BLaER1 treated with 17β-estradiol and CSF1 and Interleukin-3, amounts not matched to agents 10 nM and 100 nM (cell line): ENCODE measurements at regions not wholly inside any gene's neighbourhood (a gene's known extent, or its start where the extent isn't known, plus 50 kb on each side); places are given as distances from the start of the nearest gene placed in this dataset.
A peak's percentile ranks its signal among the peaks of the same experiment; 100 is the strongest.
"Not testable (repeated sequence)": the region's sequence is repeated elsewhere in the genome, so short reads cannot be mapped to it uniquely, and the experiment has no call there.

ENCODE experiments used
- H3K27ac ChIP-seq, 11 experiments: shearing (Covaris generic); formaldehyde crosslinking; 2 replicates each; pipeline ENCODE4 v1.8.1; 2022
- H3K27me3 ChIP-seq, 11 experiments: shearing (Covaris generic); formaldehyde crosslinking; 2 replicates each; pipeline ENCODE4 v1.8.1; 2022
- H3K36me3 ChIP-seq, 11 experiments: shearing (Covaris generic); formaldehyde crosslinking; 2 replicates each; pipeline ENCODE4 v1.8.1; 2022
- H3K4me1 ChIP-seq, 10 experiments: shearing (Covaris generic); formaldehyde crosslinking; 2 replicates each; pipeline ENCODE4 v1.8.1; 2022
- H3K4me2 ChIP-seq, 11 experiments: shearing (Covaris generic); formaldehyde crosslinking; 2 replicates each; pipeline ENCODE4 v1.8.1; 2022
- H3K4me3 ChIP-seq, 10 experiments: shearing (Covaris generic); formaldehyde crosslinking; 2 replicates each; pipeline ENCODE4 v1.8.1; 2022
- H3K9ac ChIP-seq, 11 experiments: shearing (Covaris generic); formaldehyde crosslinking; 2 replicates each; pipeline ENCODE4 v1.8.1; 2022
- H3K9me3 ChIP-seq, 11 experiments: shearing (Covaris generic); formaldehyde crosslinking; replicated peaks in 1 of 11; 2 replicates each; pipeline ENCODE4 v1.8.1; 2022
- H4K20me1 ChIP-seq, 11 experiments: shearing (Covaris generic); formaldehyde crosslinking; 2 replicates each; pipeline ENCODE4 v1.8.1; 2022
- Cebpa-rat ChIP-seq, 11 experiments: shearing (Covaris generic); IDR thresholded peaks; 2 replicates each; pipeline ENCODE4 v1.8.1; 2022

DNA sequence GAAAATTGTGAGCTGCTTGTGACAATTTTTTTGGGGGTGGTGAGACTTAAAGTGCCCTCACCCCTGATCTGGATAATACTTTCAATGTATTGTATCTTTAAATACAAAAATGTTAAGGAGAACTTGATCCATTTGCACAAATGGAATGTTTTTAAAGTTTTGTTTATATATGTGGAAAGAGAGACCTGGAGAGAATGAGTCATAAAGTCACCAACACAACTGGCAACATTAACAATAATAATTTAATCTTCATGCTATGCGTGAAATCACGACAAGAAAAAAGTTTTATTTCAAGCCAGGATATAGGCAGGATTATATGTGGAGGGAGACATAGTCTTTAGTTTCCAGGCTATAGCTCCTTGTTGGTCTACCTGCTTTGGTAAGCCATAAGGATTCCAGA, 537.5 kb downstream of the GPAM start:
- H3K4me2 ChIP-seq = no peak overlapping the region
- H3K9me3 ChIP-seq = peaks cover 19 to 31% (median 24%) of the 10 kb centered on the region in 11 experiments
- no peak overlapping the region for H3K27ac ChIP-seq
- H3K4me3 ChIP-seq = no peak overlapping the region
- H3K9ac ChIP-seq = no peak overlapping the region
- H4K20me1 ChIP-seq = no peaks in the 10 kb centered on the region
- H3K4me1 ChIP-seq = no peaks in the 10 kb centered on the region
- no peaks in the 10 kb centered on the region for H3K27me3 ChIP-seq
- H3K36me3 ChIP-seq = no peaks in the 10 kb centered on the region
- TF ChIP-seq Cebpa-rat (IDR thresholded peaks at IDR 0.05) = no peak

DNA sequence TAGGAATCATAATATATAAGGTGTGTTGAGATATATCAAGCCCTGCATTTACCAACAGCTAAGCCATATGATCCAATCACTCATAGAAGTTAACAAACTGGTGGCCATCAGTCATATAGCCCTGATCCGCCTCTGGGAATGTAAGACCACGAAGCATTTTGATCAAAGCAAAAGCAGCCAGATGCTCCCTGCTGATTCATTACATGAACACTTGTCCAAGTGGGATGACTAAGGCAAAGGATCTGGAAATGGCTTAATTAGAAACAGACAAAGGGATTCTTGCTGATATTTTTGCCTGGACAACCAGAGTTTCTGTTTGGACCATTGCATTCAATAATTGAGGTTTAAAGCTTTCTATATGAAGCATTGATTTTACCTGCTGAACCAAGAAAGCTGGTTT, 535.5 kb downstream of the GPAM start:
- peaks cover 19 to 33% (median 24%) of the 10 kb centered on the region in 11 experiments for H3K9me3 ChIP-seq
- TF ChIP-seq Cebpa-rat (IDR thresholded peaks at IDR 0.05) = no peak
- H3K4me1 ChIP-seq = no peaks in the 10 kb centered on the region

DNA sequence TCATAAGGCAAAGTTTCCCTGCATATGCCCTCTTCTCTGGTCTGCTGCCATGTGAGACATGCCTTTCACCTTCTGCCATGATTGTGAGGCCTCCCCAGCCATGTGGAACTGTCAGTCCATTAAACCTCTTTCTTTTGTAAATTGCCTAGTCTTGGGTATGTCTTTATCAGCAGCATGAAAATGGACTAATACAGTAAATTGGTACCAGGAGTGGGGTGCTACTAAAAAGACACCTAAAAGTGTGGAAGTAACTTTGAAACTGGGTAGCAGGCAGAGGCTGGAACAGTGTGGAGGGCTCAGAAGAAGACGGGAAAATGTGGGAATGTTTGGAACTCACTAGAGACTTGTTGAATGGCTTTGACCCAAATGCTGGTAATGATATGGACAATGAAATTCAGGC, 534.5 kb downstream of the GPAM start:
- H3K9me3 ChIP-seq = peaks cover 19 to 33% (median 24%) of the 10 kb centered on the region in 11 experiments
- H3K36me3 ChIP-seq, H4K20me1 ChIP-seq, H3K4me3 ChIP-seq, H3K9ac ChIP-seq, H3K27ac ChIP-seq, H3K27me3 ChIP-seq, H3K4me1 ChIP-seq, H3K4me2 ChIP-seq: not testable (repeated sequence)

More for the DNA sequence above, 535.5 kb downstream of the GPAM start:
- no peaks in the 10 kb centered on the region for H3K36me3 ChIP-seq
- no peak overlapping the region for H3K4me3 ChIP-seq
- no peaks in the 10 kb centered on the region for H3K27me3 ChIP-seq
- H3K9ac ChIP-seq = no peak overlapping the region
- no peak overlapping the region for H3K4me2 ChIP-seq
- no peak overlapping the region for H3K27ac ChIP-seq
- H4K20me1 ChIP-seq = no peaks in the 10 kb centered on the region

DNA sequence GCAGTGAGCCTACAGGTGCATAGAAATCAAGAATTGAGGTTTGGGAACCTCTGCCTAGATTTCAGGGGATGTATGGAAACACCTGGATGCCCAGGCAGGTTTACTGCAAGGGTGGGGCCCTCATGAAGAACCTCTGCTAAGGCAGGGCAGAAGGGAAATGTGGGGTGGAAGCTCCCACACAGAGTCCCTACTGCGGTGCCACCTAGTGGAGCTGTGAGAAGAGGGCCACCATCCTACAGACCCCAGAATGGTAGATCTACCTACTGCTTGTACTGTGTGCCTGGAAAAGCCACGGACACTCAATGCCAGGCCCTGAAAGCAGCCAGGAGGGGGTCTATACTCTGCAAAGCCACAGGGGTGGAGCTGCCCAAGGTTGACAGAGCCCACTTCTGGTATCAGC, 533.5 kb downstream of the GPAM start:
- Histone ChIP-seq H4K20me1 (no peaks in the 10 kb centered on the region), H3K4me2 (no peak overlapping the region), H3K27ac (no peak overlapping the region), H3K36me3 (no peaks in the 10 kb centered on the region), H3K4me1 (no peaks in the 10 kb centered on the region), H3K9ac (no peak overlapping the region), H3K27me3 (no peaks in the 10 kb centered on the region), H3K9me3 (peaks cover 19 to 33% (median 24%) of the 10 kb centered on the region in 11 experiments), H3K4me3 (no peak overlapping the region)
- no peak for TF ChIP-seq Cebpa-rat (IDR thresholded peaks at IDR 0.05)

DNA sequence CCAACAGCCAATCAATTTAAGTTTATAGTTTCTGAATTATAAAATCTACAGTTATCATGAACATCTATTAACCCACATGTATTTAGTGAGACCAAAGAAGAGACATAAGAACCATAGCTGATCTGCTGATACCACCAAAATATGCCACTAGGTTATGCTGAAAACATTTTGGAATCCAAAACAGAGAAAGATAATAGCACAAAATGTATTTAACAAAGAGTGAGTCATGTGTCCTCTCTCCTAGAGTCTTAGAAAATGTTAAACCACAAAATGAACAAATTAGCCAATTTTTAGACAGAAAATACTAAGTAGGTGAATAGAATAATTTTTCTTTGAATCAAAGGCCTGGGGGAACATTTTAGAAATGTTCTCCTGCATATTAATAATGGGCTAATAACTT, 527.5 kb downstream of the GPAM start:
- Histone ChIP-seq H4K20me1 (no peaks in the 10 kb centered on the region), H3K9me3 (peaks cover 0 to 2% (median 0%) of the 10 kb centered on the region in 11 experiments; a peak in 1 of 22 replicates), H3K4me3 (no peak overlapping the region), H3K36me3 (no peaks in the 10 kb centered on the region), H3K27ac (no peak overlapping the region), H3K9ac (no peak overlapping the region), H3K27me3 (no peaks in the 10 kb centered on the region), H3K4me1 (peaks cover 0 to 2% (median 0%) of the 10 kb centered on the region in 10 experiments; a peak in 1 of 20 replicates), H3K4me2 (no peak overlapping the region)
- no peak for TF ChIP-seq Cebpa-rat (IDR thresholded peaks at IDR 0.05)

DNA sequence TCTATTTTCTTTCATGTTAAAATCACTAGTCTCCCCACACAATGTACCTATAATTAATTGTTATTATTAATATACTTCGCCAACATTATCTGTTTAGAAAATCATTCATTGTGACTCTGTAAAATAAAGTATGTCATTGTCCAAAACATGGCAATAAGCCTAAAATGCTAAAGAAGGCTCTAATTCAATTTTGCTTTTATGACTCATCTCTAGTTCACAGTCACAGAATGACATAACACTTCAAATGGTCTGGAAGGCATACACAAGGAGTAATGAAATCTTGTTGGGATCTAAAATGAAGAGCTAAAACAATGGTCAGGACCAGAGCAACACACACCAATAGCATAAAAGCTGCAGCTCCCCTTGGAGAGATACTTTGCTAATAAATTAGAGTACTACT, 505.8 kb downstream of the GPAM start:
- no peak overlapping the region for H3K27ac ChIP-seq
- no peak overlapping the region for H3K4me3 ChIP-seq
- no peaks in the 10 kb centered on the region for H4K20me1 ChIP-seq
- no peak overlapping the region for H3K9ac ChIP-seq
- H3K4me1 ChIP-seq = no peaks in the 10 kb centered on the region
- TF ChIP-seq Cebpa-rat (IDR thresholded peaks at IDR 0.05) = no peak
- no peaks in the 10 kb centered on the region for H3K36me3 ChIP-seq
- no peaks in the 10 kb centered on the region for H3K27me3 ChIP-seq
- H3K4me2 ChIP-seq = no peak overlapping the region
- no peaks in the 10 kb centered on the region for H3K9me3 ChIP-seq

DNA sequence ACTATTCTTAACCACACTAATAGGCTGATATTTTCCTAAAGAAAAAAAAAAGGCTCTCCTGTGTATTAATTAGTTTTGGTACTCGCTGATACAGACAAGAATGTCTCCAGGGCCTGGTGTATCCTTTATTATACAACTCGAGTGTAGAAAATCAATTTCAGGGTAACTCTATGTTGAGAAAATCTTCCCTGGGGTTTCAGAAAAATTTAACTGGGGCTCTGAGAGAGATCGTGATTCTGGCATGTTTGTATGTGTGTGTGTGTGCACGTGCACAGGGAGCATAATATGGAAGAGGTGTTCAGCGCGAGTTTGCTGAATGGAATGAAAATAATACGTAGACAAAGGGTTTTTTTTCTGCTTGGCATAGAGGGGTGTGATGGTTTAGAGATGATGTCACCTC, 496.8 kb downstream of the GPAM start:
- Histone ChIP-seq H3K27me3 (no peaks in the 10 kb centered on the region), H4K20me1 (no peaks in the 10 kb centered on the region), H3K4me1 (no peaks in the 10 kb centered on the region), H3K9ac (no peak overlapping the region), H3K27ac (no peak overlapping the region), H3K36me3 (no peaks in the 10 kb centered on the region), H3K9me3 (peaks cover 0 to 8% (median 0%) of the 10 kb centered on the region in 11 experiments; a peak in 1 of 22 replicates), H3K4me2 (no peak overlapping the region), H3K4me3 (no peak overlapping the region)
- no peak for TF ChIP-seq Cebpa-rat (IDR thresholded peaks at IDR 0.05)

DNA sequence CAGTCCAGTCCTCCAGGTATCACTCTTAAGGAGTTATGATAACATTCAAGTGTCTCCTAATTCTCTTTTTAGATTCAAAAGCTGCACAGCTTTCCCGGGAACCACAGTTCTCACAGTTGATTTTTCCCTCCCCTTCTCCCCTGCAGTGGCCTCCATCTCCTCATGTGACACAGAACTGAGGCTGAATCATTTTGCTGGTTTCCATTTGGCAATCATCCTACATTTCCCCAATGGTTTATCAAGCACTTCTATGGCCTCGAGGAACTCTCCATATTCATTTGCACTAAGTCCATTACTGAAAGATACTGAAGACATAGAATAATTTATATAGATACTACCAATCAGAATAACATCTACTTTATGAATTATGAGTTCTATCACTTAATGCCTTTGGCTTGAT, 484.9 kb downstream of the GPAM start:
- Histone ChIP-seq H3K27ac (no peak overlapping the region), H4K20me1 (no peaks in the 10 kb centered on the region), H3K36me3 (no peaks in the 10 kb centered on the region), H3K4me1 (peaks cover 0 to 5% (median 0%) of the 10 kb centered on the region in 10 experiments; a peak in 1 of 20 replicates), H3K27me3 (no peaks in the 10 kb centered on the region), H3K9me3 (no peaks in the 10 kb centered on the region), H3K4me3 (no peak overlapping the region), H3K4me2 (no peak overlapping the region), H3K9ac (no peak overlapping the region)
- no peak for TF ChIP-seq Cebpa-rat (IDR thresholded peaks at IDR 0.05)

DNA sequence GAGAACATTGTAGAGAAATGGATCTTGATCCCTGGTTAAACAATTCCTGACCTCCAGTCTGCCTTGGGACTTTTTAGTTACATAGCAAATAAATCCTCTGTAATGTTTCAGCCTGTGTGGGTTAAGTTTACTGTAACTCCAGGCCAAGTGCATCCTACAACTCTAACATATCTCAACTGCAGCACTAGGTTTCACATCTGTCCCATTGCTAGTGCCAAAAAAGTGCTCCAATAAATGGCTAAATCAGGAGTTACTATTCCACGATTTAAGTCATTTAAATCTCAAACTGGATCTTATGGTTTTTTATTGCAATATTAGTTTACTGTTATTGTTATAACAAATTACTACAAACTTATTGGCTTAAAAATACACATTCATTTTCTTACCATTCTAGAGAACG, 479.6 kb downstream of the GPAM start:
- peak overlapping the region in 1 of 11 experiments; percentile 24; a peak in 2 of 22 replicates for H3K4me2 ChIP-seq
- peaks cover 0 to 10% (median 0%) of the 10 kb centered on the region in 10 experiments; a peak in 2 of 20 replicates for H3K4me1 ChIP-seq
- H4K20me1 ChIP-seq = no peaks in the 10 kb centered on the region
- no peaks in the 10 kb centered on the region for H3K36me3 ChIP-seq
- TF ChIP-seq Cebpa-rat (IDR thresholded peaks at IDR 0.05) = no peak
- H3K27ac ChIP-seq = no peak overlapping the region
- H3K9ac ChIP-seq = no peak overlapping the region
- H3K27me3 ChIP-seq = no peaks in the 10 kb centered on the region
- no peak overlapping the region for H3K4me3 ChIP-seq
- H3K9me3 ChIP-seq = no peaks in the 10 kb centered on the region

DNA sequence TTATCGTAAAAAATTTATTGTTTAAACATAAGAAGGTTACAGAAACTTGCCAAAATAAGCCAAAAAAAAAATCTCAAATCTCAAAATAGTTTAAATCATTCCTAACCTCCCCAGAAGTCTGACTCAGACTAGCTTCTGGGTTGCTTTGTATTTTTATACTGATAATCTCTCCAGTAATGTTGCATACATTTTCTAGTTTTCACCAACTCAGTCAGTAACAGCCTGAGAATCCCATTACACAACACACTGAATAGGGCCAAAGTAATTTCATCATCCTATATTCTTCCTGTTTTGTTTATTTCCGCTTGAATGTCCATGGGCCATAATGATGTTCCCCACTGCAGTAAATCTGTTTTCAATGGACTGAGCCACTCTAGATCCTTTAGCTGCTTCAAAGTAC, 478.5 kb downstream of the GPAM start:
- no peak for TF ChIP-seq Cebpa-rat (IDR thresholded peaks at IDR 0.05)
- Histone ChIP-seq H3K9me3 (no peaks in the 10 kb centered on the region), H3K4me3 (no peak overlapping the region), H3K27ac (no peak overlapping the region), H3K27me3 (no peaks in the 10 kb centered on the region), H3K4me1 (peaks cover 0 to 10% (median 0%) of the 10 kb centered on the region in 10 experiments; a peak in 2 of 20 replicates), H4K20me1 (no peaks in the 10 kb centered on the region), H3K36me3 (no peaks in the 10 kb centered on the region), H3K4me2 (no peak overlapping the region), H3K9ac (no peak overlapping the region)
